GM21723 (cell line): ENCODE measurements at regions not wholly inside any gene's neighbourhood (a gene's known extent, or its start where the extent isn't known, plus 50 kb on each side); places are given as distances from the start of the nearest gene placed in this dataset.
A peak's percentile ranks its signal among the peaks of the same experiment; 100 is the strongest.
"Not testable (repeated sequence)": the region's sequence is repeated elsewhere in the genome, so short reads cannot be mapped to it uniquely, and the experiment has no call there.

Experiments used
- ATAC-seq: cut with Tn5 transposase; IDR thresholded peaks from one replicate; pipeline ENCODE4 v1.9.1; 2021; ENCODE audit warnings: mild to moderate bottlenecking, moderate library complexity; ENCODE audit not compliant: unreplicated experiment

GRCh38 chr4:115292320-115293092 lies 179.1 kb upstream of the NDST4 start:
- ATAC-seq, result no peak

DNA sequence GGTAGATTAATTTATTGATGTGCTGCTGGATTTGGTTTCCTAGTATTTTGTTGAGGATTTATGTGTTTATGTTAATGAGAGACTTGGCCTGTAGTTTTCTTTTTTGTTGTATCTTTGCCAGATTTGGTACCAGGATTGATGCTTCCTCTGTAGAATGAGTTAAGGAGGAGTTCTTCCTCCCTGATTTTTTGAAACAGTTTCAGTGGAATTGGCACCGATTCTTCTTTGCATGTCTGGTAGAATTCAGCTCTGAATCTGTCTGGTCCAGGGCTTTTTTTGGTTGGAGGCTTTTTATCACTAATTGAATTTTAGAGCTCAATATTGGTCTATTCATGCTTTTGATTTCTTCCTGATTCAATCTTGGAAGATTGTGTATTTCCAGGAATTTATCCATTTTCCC lies 174.0 kb upstream of the NDST4 start:
- no peak for ATAC-seq

GRCh38 chr4:115279330-115279729 lies 165.9 kb upstream of the NDST4 start:
- peak; percentile 50 for ATAC-seq

- no peak for ATAC-seq
Observed at GRCh38 chr4:115278830-115279229, 165.4 kb upstream of the NDST4 start.

DNA sequence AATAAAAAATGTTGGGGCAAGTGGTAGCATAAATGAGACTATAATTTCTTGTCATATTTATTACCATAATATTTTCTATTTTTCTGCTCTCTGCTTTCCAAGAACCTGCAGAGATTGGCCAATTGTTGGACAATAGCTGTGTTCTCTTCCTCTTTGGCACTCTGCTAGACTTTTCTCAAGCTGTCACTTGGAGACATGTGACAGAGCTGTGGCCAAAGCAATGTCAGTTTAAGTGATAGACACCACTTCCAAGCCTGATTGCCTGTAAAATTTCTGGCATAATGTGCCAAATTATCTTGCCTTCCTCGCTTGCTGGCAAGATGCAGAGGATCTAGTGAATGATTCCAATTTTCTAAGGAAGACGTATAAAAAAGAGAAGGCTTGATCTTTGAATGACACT lies 162.2 kb upstream of the NDST4 start:
- no peak for ATAC-seq

DNA sequence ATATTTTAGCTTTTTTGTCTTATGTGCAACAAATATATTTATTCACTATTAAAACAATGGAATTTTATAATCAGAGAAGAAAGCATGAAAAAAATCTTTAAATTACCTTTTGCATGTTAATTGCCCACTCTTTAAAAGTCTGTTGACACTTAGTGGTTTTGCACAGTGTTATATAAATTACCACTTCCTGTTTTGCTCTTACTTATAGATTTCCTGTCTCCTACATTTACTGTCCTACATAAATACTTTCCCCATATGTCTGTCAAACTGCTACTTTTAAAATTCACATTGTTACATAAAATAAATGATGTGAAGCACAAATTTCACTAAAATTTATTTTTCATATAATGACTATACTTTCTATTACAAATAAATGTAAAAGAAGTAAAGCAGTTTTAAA lies 161.1 kb upstream of the NDST4 start:
- ATAC-seq, result peak; percentile 85

- no peak for ATAC-seq
Observed at GRCh38 chr4:115272594-115272993, 159.2 kb upstream of the NDST4 start.

DNA sequence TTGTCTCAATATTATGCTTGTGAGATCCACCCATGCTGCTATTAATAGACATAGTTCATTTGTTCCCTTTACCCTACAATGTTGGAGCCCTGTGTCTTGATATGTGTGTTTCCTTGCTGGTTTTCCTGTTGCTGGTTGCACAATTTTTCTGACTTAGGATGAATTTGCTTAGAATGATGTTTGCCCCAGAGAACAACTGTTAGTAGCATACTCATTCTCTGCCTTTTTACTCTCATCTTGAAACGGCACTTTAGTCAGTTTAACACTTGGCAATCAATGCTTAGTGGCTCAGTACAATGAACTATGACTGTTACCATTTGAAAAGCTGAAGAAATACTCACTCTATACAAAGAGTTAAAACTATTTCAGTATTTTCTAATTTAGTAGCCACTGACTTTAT lies 158.8 kb upstream of the NDST4 start:
- ATAC-seq, result peak; percentile 51

DNA sequence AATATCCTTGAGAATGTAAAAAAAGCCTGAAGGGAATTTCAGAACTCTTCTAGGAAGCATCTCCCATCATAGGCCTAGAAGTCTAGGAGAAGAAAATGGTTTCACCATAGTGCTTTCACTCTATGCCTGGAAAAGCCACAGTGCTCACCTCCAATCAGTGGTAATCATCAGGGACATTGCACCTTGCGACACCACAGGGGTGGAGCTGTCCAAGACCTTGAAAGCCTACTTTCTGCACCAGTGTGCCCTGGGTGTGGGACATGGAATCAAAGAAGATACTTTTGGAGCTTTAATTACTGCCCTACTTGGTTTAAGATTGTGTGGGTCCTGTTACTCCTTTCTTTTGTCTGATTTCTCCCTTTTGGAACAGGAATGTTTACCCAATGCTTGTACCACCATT lies 146.8 kb upstream of the NDST4 start:
- ATAC-seq, result no peak

DNA sequence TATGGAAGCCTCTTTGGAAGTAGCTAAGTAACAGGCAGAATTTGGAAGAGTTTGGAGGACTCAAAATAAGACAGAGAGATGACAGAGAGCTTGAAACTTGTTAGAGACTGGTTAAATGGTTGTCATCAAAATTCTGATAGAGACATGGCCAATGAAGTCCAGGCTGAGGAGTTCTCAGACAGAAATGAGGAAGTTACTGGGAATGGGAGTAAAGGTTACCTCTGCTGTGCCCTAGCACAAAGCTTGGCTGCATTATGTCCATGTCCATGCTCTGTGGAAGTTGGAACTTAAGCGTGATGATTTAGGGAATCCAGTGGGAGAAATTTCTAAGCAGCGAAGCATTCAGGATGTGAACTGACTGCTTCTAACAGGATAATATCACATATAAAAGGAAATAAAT lies 146.2 kb upstream of the NDST4 start:
- ATAC-seq, result no peak

GRCh38 chr4:115249808-115250207 lies 136.4 kb upstream of the NDST4 start:
- ATAC-seq, result no peak

- ATAC-seq, result peak; percentile 63
Observed at GRCh38 chr4:115234405-115235093, 121.1 kb upstream of the NDST4 start.

DNA sequence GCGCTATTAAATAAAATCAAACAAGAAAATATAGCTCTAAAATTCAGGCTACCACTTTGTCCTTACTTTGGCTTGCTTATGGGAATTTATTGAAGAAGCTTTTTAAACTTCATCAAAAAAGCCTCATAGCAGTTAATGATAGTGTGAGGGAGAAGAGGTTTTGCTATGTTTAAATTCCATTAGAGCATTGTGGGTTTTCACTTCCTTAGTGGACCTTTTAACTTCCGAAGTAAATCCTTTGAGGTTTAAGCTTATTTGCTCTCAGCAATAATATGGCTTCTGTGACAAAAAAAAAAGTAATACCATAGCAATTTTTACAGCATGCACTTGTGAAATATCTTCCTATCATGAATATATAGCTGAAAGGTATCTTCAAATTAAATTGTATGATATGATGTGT lies 120.2 kb upstream of the NDST4 start:
- ATAC-seq, result no peak

GRCh38 chr4:115229873-115230272 lies 116.5 kb upstream of the NDST4 start:
- no peak for ATAC-seq

DNA sequence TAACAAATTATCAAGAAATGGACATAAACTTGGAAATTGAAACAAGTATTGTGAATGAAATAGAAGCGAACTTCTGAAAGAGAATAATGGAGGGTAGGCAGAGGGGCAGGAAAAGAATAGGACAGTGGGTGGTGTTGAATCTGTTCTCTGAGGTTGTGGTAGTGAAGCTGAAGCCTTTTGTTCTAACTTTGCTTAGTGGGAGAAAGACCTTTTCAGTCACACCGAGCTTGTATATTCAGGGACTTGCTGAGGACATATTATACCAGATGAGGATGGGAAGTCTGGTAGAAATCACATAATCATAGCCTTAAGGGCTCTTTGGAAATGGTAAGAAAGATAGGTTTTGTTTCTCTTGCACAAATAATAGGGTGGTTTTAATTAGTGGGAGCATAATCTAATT lies 115.4 kb upstream of the NDST4 start:
- no peak for ATAC-seq

GRCh38 chr4:115222061-115222460 lies 108.6 kb upstream of the NDST4 start:
- no peak for ATAC-seq

GRCh38 chr4:115219862-115220261 lies 106.4 kb upstream of the NDST4 start:
- no peak for ATAC-seq

DNA sequence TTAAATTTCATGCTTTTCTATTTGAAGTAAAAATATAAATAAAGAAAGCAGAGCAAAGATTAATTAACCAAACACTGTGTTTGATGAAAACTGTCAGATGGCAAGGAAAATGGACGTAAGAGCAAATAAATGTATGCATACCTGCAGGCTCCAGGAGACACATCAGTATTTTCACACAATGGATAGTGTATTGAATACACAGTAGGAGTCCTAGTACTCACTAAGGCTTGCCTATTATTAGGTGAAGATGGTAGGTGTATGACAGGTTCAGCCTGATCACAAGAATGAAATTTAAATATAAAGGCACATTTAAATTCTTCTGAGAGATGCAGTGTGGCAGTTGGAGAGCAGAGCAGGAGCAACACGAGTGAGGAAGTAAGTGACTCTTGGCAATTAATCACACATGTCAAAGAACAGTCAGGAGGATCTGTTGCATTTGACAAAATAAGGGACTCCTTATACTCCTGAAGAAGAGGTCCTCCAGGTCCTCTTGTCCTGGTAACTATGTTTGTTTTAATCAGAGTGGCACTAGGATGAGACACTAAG lies 106.0 kb upstream of the NDST4 start:
- ATAC-seq, result no peak

GRCh38 chr4:115215935-115216334 lies 102.5 kb upstream of the NDST4 start:
- no peak for ATAC-seq

DNA sequence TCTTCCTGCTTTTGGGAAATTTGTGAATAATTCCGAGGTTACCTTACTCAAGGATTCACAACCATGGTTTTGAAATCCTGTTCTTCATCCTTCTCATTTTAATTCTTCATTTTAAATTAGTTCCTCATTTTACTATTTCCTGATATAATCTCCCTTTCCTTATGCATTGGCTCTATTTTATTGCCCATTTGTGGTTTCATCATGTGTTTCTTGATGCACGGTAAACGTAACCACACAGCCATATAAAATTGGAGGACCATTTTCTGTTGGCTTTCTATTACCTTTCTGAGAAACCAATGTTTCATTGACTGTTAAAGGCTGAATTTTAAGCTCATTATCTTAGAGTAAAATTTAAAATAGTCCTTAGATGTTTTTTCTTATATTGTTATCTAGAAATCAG lies 100.3 kb upstream of the NDST4 start:
- ATAC-seq, result no peak

- no peak for ATAC-seq
Observed at GRCh38 chr4:115201042-115201330, 87.6 kb upstream of the NDST4 start.

- not testable (repeated sequence) for ATAC-seq
Observed at GRCh38 chr4:115200201-115201041, 87.0 kb upstream of the NDST4 start.
